ENCODE measurements at regions not wholly inside any gene's neighbourhood (a gene's known extent, or its start where the extent isn't known, plus 50 kb on each side); places are given as distances from the start of the nearest gene placed in this dataset.

GRCh38 chr12:107543841-107544240 lies 141.8 kb upstream of the PWP1 start:
- TF ChIP-seq CTCF (IDR thresholded peaks at IDR 0.05; ENCODE audit: insufficient read depth, low read length, poor library complexity, severe bottlenecking) (no peak), EZH2phosphoT487 (conservative IDR thresholded peaks at IDR 0.05; ENCODE audit: low read length) (no peak)
- Histone ChIP-seq H3K36me3 (ENCODE audit: low read length) (no peaks in the 10 kb centered on the region), H3K4me2 (ENCODE audit: low read depth, low read length, poor library complexity, severe bottlenecking) (no peak overlapping the region), H3K79me2 (ENCODE audit: insufficient read depth, low read length) (no peaks in the 10 kb centered on the region), H3F3A (ENCODE audit: insufficient read depth) (no peaks in the 10 kb centered on the region), H4K20me1 (ENCODE audit: low read depth, low read length) (no peaks in the 10 kb centered on the region), H3K9me2 (replicated peaks; ENCODE audit: insufficient read depth, low read length) (no peaks in the 10 kb centered on the region), H3K9ac (ENCODE audit: low read length) (no peak overlapping the region), H3K4me3 (ENCODE audit: insufficient read depth, low read length, poor library complexity, severe bottlenecking) (no peak overlapping the region), H3K27ac (ENCODE audit: low read depth, low read length) (no peak overlapping the region), H2AFZ (ENCODE audit: low read depth, low read length, severe bottlenecking) (no peak overlapping the region), H3K9me3 (ENCODE audit: insufficient read depth, low read length) (no peaks in the 10 kb centered on the region), H3K27me3 (ENCODE audit: low read length) (no peaks in the 10 kb centered on the region)

- Histone ChIP-seq H3F3A (ENCODE audit: insufficient read depth) (no peaks in the 10 kb centered on the region), H3K27me3 (ENCODE audit: low read length) (no peaks in the 10 kb centered on the region), H3K9me2 (replicated peaks; ENCODE audit: insufficient read depth, low read length) (no peaks in the 10 kb centered on the region), H3K27ac (ENCODE audit: low read depth, low read length) (no peak overlapping the region), H2AFZ (ENCODE audit: low read depth, low read length, severe bottlenecking) (no peak overlapping the region), H4K20me1 (ENCODE audit: low read depth, low read length) (no peaks in the 10 kb centered on the region), H3K4me3 (ENCODE audit: insufficient read depth, low read length, poor library complexity, severe bottlenecking) (no peak overlapping the region), H3K9me3 (ENCODE audit: insufficient read depth, low read length) (no peaks in the 10 kb centered on the region), H3K9ac (ENCODE audit: low read length) (no peak overlapping the region), H3K79me2 (ENCODE audit: insufficient read depth, low read length) (no peaks in the 10 kb centered on the region), H3K4me2 (ENCODE audit: low read depth, low read length, poor library complexity, severe bottlenecking) (no peak overlapping the region), H3K36me3 (ENCODE audit: low read length) (no peaks in the 10 kb centered on the region)
- TF ChIP-seq CTCF (IDR thresholded peaks at IDR 0.05; ENCODE audit: insufficient read depth, low read length, poor library complexity, severe bottlenecking) (no peak), EZH2phosphoT487 (conservative IDR thresholded peaks at IDR 0.05; ENCODE audit: low read length) (no peak)
Measured at GRCh38 chr12:107544937-107545336, 140.7 kb upstream of the PWP1 start.

- Histone ChIP-seq H3K36me3 (ENCODE audit: low read length) (no peaks in the 10 kb centered on the region), H3K79me2 (ENCODE audit: insufficient read depth, low read length) (no peaks in the 10 kb centered on the region), H3K27me3 (ENCODE audit: low read length) (no peaks in the 10 kb centered on the region), H3K4me3 (ENCODE audit: insufficient read depth, low read length, poor library complexity, severe bottlenecking) (no peak overlapping the region), H4K20me1 (ENCODE audit: low read depth, low read length) (no peaks in the 10 kb centered on the region), H3K9ac (ENCODE audit: low read length) (no peak overlapping the region), H3K27ac (ENCODE audit: low read depth, low read length) (no peak overlapping the region), H3K9me3 (ENCODE audit: insufficient read depth, low read length) (no peaks in the 10 kb centered on the region), H3K4me2 (ENCODE audit: low read depth, low read length, poor library complexity, severe bottlenecking) (no peak overlapping the region), H3F3A (ENCODE audit: insufficient read depth) (no peaks in the 10 kb centered on the region), H3K9me2 (replicated peaks; ENCODE audit: insufficient read depth, low read length) (no peaks in the 10 kb centered on the region), H2AFZ (ENCODE audit: low read depth, low read length, severe bottlenecking) (no peak overlapping the region)
- TF ChIP-seq EZH2phosphoT487 (conservative IDR thresholded peaks at IDR 0.05; ENCODE audit: low read length) (no peak), CTCF (IDR thresholded peaks at IDR 0.05; ENCODE audit: insufficient read depth, low read length, poor library complexity, severe bottlenecking) (no peak)
Measured at GRCh38 chr12:107545737-107546353, 139.8 kb upstream of the PWP1 start.

Data from SU-DHL-6 (cell line).